ENCODE measurements at regions not wholly inside any gene's neighbourhood (a gene's known extent, or its start where the extent isn't known, plus 50 kb on each side); places are given as distances from the start of the nearest gene placed in this dataset.
"Not testable (repeated sequence)": the region's sequence is repeated elsewhere in the genome, so short reads cannot be mapped to it uniquely, and the experiment has no call there.

GRCh38 chr2:17199741-17200140 lies 318.5 kb downstream of the RAD51AP2 start:
- TF ChIP-seq CTCF (IDR thresholded peaks at IDR 0.05; ENCODE audit: insufficient read depth, low read length, missing control alignments) = no peak
- no peak overlapping the region for H3K4me3 ChIP-seq (ENCODE audit: low read depth, low read length)
- no peak for DNase-seq (ENCODE audit: low read depth, low spot score)
- ChIA-PET CTCF (no interaction called here), POLR2A (no interaction called here)

- ChIA-PET CTCF (no interaction called here), POLR2A (no interaction called here)
- no peak for DNase-seq (ENCODE audit: low read depth, low spot score)
- H3K4me3 ChIP-seq (ENCODE audit: low read depth, low read length) = no peak overlapping the region
- no peak for TF ChIP-seq CTCF (IDR thresholded peaks at IDR 0.05; ENCODE audit: insufficient read depth, low read length, missing control alignments)
These were observed 321.9 kb downstream of the RAD51AP2 start for GRCh38 chr2:17196380-17196779.

GRCh38 chr2:17195016-17195415 lies 323.2 kb downstream of the RAD51AP2 start:
- no peak for DNase-seq (ENCODE audit: low read depth, low spot score)
- ChIA-PET POLR2A (no interaction called here), CTCF (no interaction called here)
- TF ChIP-seq CTCF (IDR thresholded peaks at IDR 0.05; ENCODE audit: insufficient read depth, low read length, missing control alignments) = no peak
- no peak overlapping the region for H3K4me3 ChIP-seq (ENCODE audit: low read depth, low read length)

- DNase-seq (ENCODE audit: low read depth, low spot score) = no peak
- ChIA-PET CTCF (no interaction called here), POLR2A (no interaction called here)
- TF ChIP-seq CTCF (IDR thresholded peaks at IDR 0.05; ENCODE audit: insufficient read depth, low read length, missing control alignments) = no peak
- H3K4me3 ChIP-seq (ENCODE audit: low read depth, low read length) = no peak overlapping the region
These were observed 324.2 kb downstream of the RAD51AP2 start for GRCh38 chr2:17194083-17194482.

GRCh38 chr2:17193433-17193890 lies 324.8 kb downstream of the RAD51AP2 start:
- H3K4me3 ChIP-seq (ENCODE audit: low read depth, low read length); DNase-seq (ENCODE audit: low read depth, low spot score); POLR2A ChIA-PET; CTCF ChIA-PET: not testable (repeated sequence)

- no peak for TF ChIP-seq CTCF (IDR thresholded peaks at IDR 0.05; ENCODE audit: insufficient read depth, low read length, missing control alignments)
- ChIA-PET CTCF (no interaction called here), POLR2A (no interaction called here)
- H3K4me3 ChIP-seq (ENCODE audit: low read depth, low read length) = no peak overlapping the region
- DNase-seq (ENCODE audit: low read depth, low spot score) = no peak
These were observed 327.0 kb downstream of the RAD51AP2 start for GRCh38 chr2:17191223-17191622.

- ChIA-PET POLR2A (no interaction called here), CTCF (no interaction called here)
These were observed 327.7 kb downstream of the RAD51AP2 start for GRCh38 chr2:17190527-17190926.

More at GRCh38 chr2:17190527-17190926, 327.7 kb downstream of the RAD51AP2 start:
- no peak overlapping the region for H3K4me3 ChIP-seq (ENCODE audit: low read depth, low read length)
- no peak for DNase-seq (ENCODE audit: low read depth, low spot score)
- no peak for TF ChIP-seq CTCF (IDR thresholded peaks at IDR 0.05; ENCODE audit: insufficient read depth, low read length, missing control alignments)

Data from AG04449 (cell line).